Liver (tissue), 8 donors: ENCODE measurements at regions not wholly inside any gene's neighbourhood (a gene's known extent, or its start where the extent isn't known, plus 50 kb on each side); places are given as distances from the start of the nearest gene placed in this dataset.

Source experiments
- DNase-seq: peaks from one replicate; pipeline ENCODE4 v3.0.0-alpha.2; 2017; ENCODE audit warnings: low spot score
- H3K27ac ChIP-seq, 2 donors: one replicate each; pipeline ENCODE4 v1.7.0; 2013; ENCODE audit warnings: inconsistent platforms in 2 of 2, low read length in 2 of 2, control low read depth in 1 of 2, low read depth in 1 of 2, mild to moderate bottlenecking in 1 of 2
- H3K27me3 ChIP-seq, 4 donors: one replicate each; pipeline versions ENCODE4 v1.6.1 to v1.7.0; 2013; ENCODE audit warnings: low read length in 3 of 4, inconsistent platforms in 1 of 4, mild to moderate bottlenecking in 1 of 4, moderate library complexity in 1 of 4; ENCODE audit not compliant: control insufficient read depth in 4 of 4, insufficient read depth in 4 of 4
- H3K36me3 ChIP-seq, 4 donors: one replicate each; pipeline versions ENCODE4 v1.6.1 to v1.7.0; 2013; ENCODE audit warnings: low read length in 3 of 4, mild to moderate bottlenecking in 3 of 4, low read depth in 1 of 4, moderate library complexity in 1 of 4; ENCODE audit not compliant: control insufficient read depth in 4 of 4, insufficient read depth in 3 of 4
- H3K4me1 ChIP-seq, 4 donors: one replicate each; pipeline versions ENCODE4 v1.6.1 to v1.7.0; 2013; ENCODE audit warnings: low read length in 3 of 4, mild to moderate bottlenecking in 3 of 4, moderate library complexity in 1 of 4; ENCODE audit not compliant: control insufficient read depth in 4 of 4, insufficient read depth in 4 of 4
- H3K4me3 ChIP-seq, 3 donors: one replicate each; pipeline versions ENCODE4 v1.6.1 to v1.7.0; 2013; ENCODE audit warnings: low read length in 3 of 3, control low read depth in 1 of 3, low read depth in 1 of 3, mild to moderate bottlenecking in 1 of 3
- H3K9ac ChIP-seq, 2 donors: one replicate each; pipeline ENCODE4 v1.7.0; 2013; ENCODE audit warnings: low read length in 2 of 2, mild to moderate bottlenecking in 2 of 2, moderate library complexity in 2 of 2, control low read depth in 1 of 2, low read depth in 1 of 2
- H3K9me3 ChIP-seq, 4 donors: one replicate each; pipeline versions ENCODE4 v1.6.1 to v1.7.0; 2013; ENCODE audit warnings: low read length in 3 of 4; ENCODE audit not compliant: control insufficient read depth in 4 of 4
- ATF3 ChIP-seq: IDR thresholded peaks from 2 replicates; pipeline ENCODE4 v1.6.1; 2016; ENCODE audit warnings: antibody characterized with exemption
- CTCF ChIP-seq: fragments of 150-350 bp; IDR thresholded peaks from 2 replicates; pipeline ENCODE4 v1.5.1; 2017; ENCODE audit warnings: improper control_type of control experiment, low read depth, low read length; ENCODE audit not compliant: missing input control
- GABPA ChIP-seq, 2 donors: IDR thresholded peaks in 1 of 2; conservative IDR thresholded peaks in 1 of 2; 2 replicates each; pipeline ENCODE4 v1.6.1; 2016; ENCODE audit warnings: antibody characterized with exemption in 2 of 2, mild to moderate bottlenecking in 1 of 2, moderate library complexity in 1 of 2
- HNF4A ChIP-seq, 2 donors: conservative IDR thresholded peaks; 2 replicates each; pipeline ENCODE4 v1.6.1; 2016; ENCODE audit warnings: antibody characterized with exemption in 2 of 2, mild to moderate bottlenecking in 2 of 2
- HNF4G ChIP-seq: IDR thresholded peaks from 2 replicates; pipeline ENCODE4 v1.6.1; 2016; ENCODE audit warnings: antibody characterized with exemption
- MAX ChIP-seq: IDR thresholded peaks from 2 replicates; pipeline ENCODE4 v1.6.1; 2016; ENCODE audit warnings: antibody characterized with exemption
- NR2F2 ChIP-seq: IDR thresholded peaks from 2 replicates; pipeline ENCODE4 v1.6.1; 2016; ENCODE audit warnings: antibody characterized with exemption
- RAD21 ChIP-seq, 2 donors: IDR thresholded peaks; 2 replicates each; pipeline ENCODE4 v1.6.1; 2016; ENCODE audit warnings: antibody characterized with exemption in 2 of 2, mild to moderate bottlenecking in 2 of 2
- SP1 ChIP-seq: IDR thresholded peaks from 2 replicates; pipeline ENCODE4 v1.6.1; 2018; ENCODE audit warnings: antibody characterized with exemption, mild to moderate bottlenecking
- TAF1 ChIP-seq: conservative IDR thresholded peaks from 2 replicates; pipeline ENCODE4 v1.6.1; 2016; ENCODE audit warnings: antibody characterized with exemption, mild to moderate bottlenecking
- YY1 ChIP-seq: IDR thresholded peaks from 2 replicates; pipeline ENCODE4 v1.6.1; 2016; ENCODE audit warnings: antibody characterized with exemption, mild to moderate bottlenecking
- ZBTB33 ChIP-seq: IDR thresholded peaks from 2 replicates; pipeline ENCODE4 v1.6.1; 2016; ENCODE audit warnings: antibody characterized with exemption
- WGBS: extraction: QIAGEN DNeasy Blood & Tissue Kit; methylation state at CpG from one replicate; pipeline ENCODE4 v1.1.7; 2013; 5-methylcytosine and 5-hydroxymethylcytosine counted together
- donor health status: healthy.
- donor health status: healthy.
- donor health status: healthy.
- donor health status: healthy.
- donor health status: healthy.

GRCh38 chr18:45496741-45497140 is 118.5 kb upstream of the SLC14A2 start (continued):
- no peak for TF ChIP-seq RAD21 (IDR thresholded peaks at IDR 0.05)
- no peak for TF ChIP-seq TAF1

- no peak overlapping the region for H3K27ac ChIP-seq
- no peaks in the 10 kb centered on the region for H3K4me1 ChIP-seq
- TF ChIP-seq HNF4A (conservative IDR thresholded peaks at IDR 0.05): no peak
- no peak for TF ChIP-seq TAF1
- TF ChIP-seq SP1: no peak
- TF ChIP-seq ATF3: no peak
- no peak for TF ChIP-seq MAX
- no peak for TF ChIP-seq YY1
- no peak for TF ChIP-seq HNF4G
- TF ChIP-seq GABPA (IDR thresholded peaks at IDR 0.05 in 1 of 2, conservative IDR thresholded peaks at IDR 0.05 in 1 of 2): no peak
- TF ChIP-seq ZBTB33: no peak
- TF ChIP-seq RAD21 (IDR thresholded peaks at IDR 0.05): no peak
- H3K36me3 ChIP-seq: no peaks in the 10 kb centered on the region
- H3K4me3 ChIP-seq: no peak overlapping the region
- no peak for DNase-seq
- H3K27me3 ChIP-seq: no peaks in the 10 kb centered on the region
- H3K9ac ChIP-seq: no peak overlapping the region
- WGBS: 92% methylated on average over 5 of the region's 5 CpGs
- H3K9me3 ChIP-seq: no peaks in the 10 kb centered on the region
These were observed 117.5 kb upstream of the SLC14A2 start for GRCh38 chr18:45497595-45498286.

- H3K36me3 ChIP-seq: no peaks in the 10 kb centered on the region
- H3K4me3 ChIP-seq: no peak overlapping the region
- H3K9ac ChIP-seq: no peak overlapping the region
- no peaks in the 10 kb centered on the region for H3K27me3 ChIP-seq
- TF ChIP-seq CTCF (no peak), ZBTB33 (no peak), TAF1 (no peak), RAD21 (IDR thresholded peaks at IDR 0.05) (no peak), NR2F2 (no peak), YY1 (no peak)
- H3K27ac ChIP-seq: no peak overlapping the region
- no peaks in the 10 kb centered on the region for H3K4me1 ChIP-seq
- H3K9me3 ChIP-seq: no peaks in the 10 kb centered on the region
- no peak for DNase-seq
- 68% methylated on average over 4 of the region's 4 CpGs for WGBS
These were observed 117.0 kb upstream of the SLC14A2 start for GRCh38 chr18:45498287-45498658.
